Activated T-cell treated with anti-CD3 and anti-CD28 coated beads, Interleukin-2, amount 50 U/mL, for 72 hours (primary cell): ENCODE measurements at regions not wholly inside any gene's neighbourhood (a gene's known extent, or its start where the extent isn't known, plus 50 kb on each side); places are given as distances from the start of the nearest gene placed in this dataset.

Experiments used
- ATAC-seq, 2 donors: fragments of 150-1000 bp; cut with Tn5 transposase; replicated peaks in 1 of 2; 2 replicates each; pipeline ENCODE4 v1.10.0; 2021; ENCODE audit warnings: moderate library complexity in 2 of 2, mild to moderate bottlenecking in 1 of 2
- DNase-seq, 2 donors: peaks; one replicate each; pipeline ENCODE4 v3.0.0; 2021 to 2022; ENCODE audit warnings: mixed read lengths in 1 of 2
- H3K27ac Mint-ChIP-seq: one replicate; pipeline ENCODE4 v1.8.0; 2022; ENCODE audit warnings: mild to moderate bottlenecking, moderate library complexity, mixed read lengths
- H3K27me3 Mint-ChIP-seq: one replicate; pipeline ENCODE4 v1.8.0; 2022; ENCODE audit warnings: low read depth, mixed read lengths
- H3K36me3 Mint-ChIP-seq, 2 donors: one replicate each; pipeline ENCODE4 v1.8.0; 2022; ENCODE audit warnings: mixed read lengths in 2 of 2, mild to moderate bottlenecking in 1 of 2; ENCODE audit not compliant: insufficient read depth in 2 of 2
- H3K4me1 Mint-ChIP-seq: one replicate; pipeline ENCODE4 v1.8.0; 2022; ENCODE audit warnings: low read depth, mixed read lengths
- H3K4me3 Mint-ChIP-seq, 2 donors: one replicate each; pipeline ENCODE4 v1.8.0; 2022; ENCODE audit warnings: mild to moderate bottlenecking in 2 of 2, mixed read lengths in 2 of 2, moderate library complexity in 2 of 2
- H3K9me3 Mint-ChIP-seq, 2 donors: one replicate each; pipeline ENCODE4 v1.8.0; 2022; ENCODE audit warnings: mixed read lengths in 2 of 2

DNA sequence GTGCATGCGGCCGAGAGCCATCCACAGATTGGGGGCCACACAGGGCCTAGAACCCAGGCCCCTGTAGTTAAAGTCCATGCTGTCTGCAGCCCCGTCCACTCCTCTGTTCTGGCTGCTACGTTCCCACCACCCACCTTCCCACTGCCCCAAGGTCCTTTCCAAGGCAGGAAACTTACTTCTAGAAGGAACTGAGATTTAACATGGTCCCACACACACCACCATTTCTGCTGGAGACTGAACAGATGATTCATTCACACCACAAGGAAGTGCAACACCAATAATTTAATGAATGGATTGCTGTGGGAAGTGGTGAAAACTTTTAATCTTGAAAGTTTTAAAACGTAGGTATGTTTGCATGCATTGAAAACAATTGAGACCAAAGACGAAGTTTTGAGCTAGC, 95.2 kb downstream of the LBH start:
- DNase-seq = no peak
- peaks cover 38% of the 10 kb centered on the region for H3K4me1 Mint-ChIP-seq
- no peaks in the 10 kb centered on the region for H3K36me3 Mint-ChIP-seq
- no peak overlapping the region for H3K4me3 Mint-ChIP-seq
- no peak for ATAC-seq
- H3K27me3 Mint-ChIP-seq = no peaks in the 10 kb centered on the region
- no peak overlapping the region for H3K27ac Mint-ChIP-seq
- H3K9me3 Mint-ChIP-seq = no peaks in the 10 kb centered on the region

DNA sequence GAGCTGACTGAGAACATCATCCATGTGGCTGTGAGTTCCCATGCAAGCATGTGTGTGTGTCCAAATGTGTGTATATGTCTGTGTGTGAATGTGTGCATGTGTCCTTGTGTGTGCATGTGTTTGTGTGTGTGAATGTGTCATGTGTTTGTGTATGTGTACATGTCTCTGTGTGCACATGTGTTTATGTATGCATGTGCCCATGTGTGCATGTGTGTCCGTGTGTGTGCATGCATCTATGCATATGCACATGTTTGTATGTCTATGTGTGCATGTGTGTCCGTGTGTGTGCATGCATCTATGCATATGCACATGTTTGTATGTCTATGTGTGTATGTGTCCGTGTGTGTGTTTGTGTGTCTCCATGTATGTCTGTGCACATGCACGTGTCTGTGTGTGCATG, 99.7 kb downstream of the LBH start:
- Mint-ChIP-seq H3K27ac (no peak overlapping the region), H3K9me3 (peaks cover 3 to 4% of the 10 kb centered on the region in 2 donors), H3K4me3 (no peak overlapping the region), H3K4me1 (peaks cover 61% of the 10 kb centered on the region), H3K36me3 (no peaks in the 10 kb centered on the region), H3K27me3 (no peaks in the 10 kb centered on the region)
- ATAC-seq = no peak
- DNase-seq = no peak

- no peak for DNase-seq
- Mint-ChIP-seq H3K36me3 (no peaks in the 10 kb centered on the region), H3K27ac (no peak overlapping the region), H3K27me3 (no peaks in the 10 kb centered on the region), H3K9me3 (peaks cover 3 to 4% of the 10 kb centered on the region in 2 donors), H3K4me3 (no peak overlapping the region), H3K4me1 (peaks cover 64% of the 10 kb centered on the region)
- ATAC-seq = no peak
These were observed 100.5 kb downstream of the LBH start for GRCh38 chr2:30331869-30332268.

GRCh38 chr2:30332791-30333453, 101.6 kb downstream of the LBH start:
- peak overlapping the region; percentile 84 for H3K27ac Mint-ChIP-seq
- DNase-seq = peak; percentile 71 to 72
- H3K27me3 Mint-ChIP-seq = no peaks in the 10 kb centered on the region
- peak overlapping the region; percentile 58 to 67 for H3K4me3 Mint-ChIP-seq
- ATAC-seq = peak; percentile 67 to 68
- peaks cover 3 to 4% of the 10 kb centered on the region in 2 donors for H3K9me3 Mint-ChIP-seq
- no peaks in the 10 kb centered on the region for H3K36me3 Mint-ChIP-seq
- H3K4me1 Mint-ChIP-seq = peaks cover 75% of the 10 kb centered on the region

DNA sequence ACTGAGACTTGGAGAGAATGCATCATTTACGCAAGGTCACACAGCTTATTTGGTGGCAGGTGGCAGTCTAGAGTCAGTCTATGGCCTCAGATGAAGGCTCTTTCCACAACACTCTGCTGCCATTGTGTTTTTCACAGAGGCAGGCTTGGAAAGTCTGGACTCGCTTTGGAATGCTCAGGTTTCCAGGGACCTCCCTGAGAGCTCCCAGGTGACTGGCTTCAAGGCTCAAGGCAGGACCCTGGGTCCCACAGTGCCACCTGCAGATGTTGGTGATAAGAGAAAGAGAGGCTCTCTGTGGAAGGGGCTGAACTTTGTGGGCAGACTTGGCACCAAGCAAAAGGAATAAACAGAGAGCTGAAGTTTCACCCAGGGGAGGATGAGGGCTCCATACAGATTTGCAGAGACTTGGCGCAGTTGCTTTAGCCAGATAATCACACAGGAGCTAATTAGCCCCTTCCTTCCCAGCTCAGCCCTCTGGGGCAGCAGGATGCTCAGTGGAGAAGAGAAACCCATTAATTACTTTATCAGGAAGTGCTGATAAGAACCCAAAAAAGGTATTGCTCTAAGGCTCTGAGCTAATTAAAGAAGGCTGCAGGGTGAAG, 103.5 kb downstream of the LBH start:
- H3K4me1 Mint-ChIP-seq = peaks cover 94% of the 10 kb centered on the region
- peak overlapping the region; percentile 79 to 91 for H3K4me3 Mint-ChIP-seq
- peak overlapping the region; percentile 72 for H3K27ac Mint-ChIP-seq
- H3K36me3 Mint-ChIP-seq = peaks cover 2 to 6% of the 10 kb centered on the region in 2 donors
- ATAC-seq (no peak), DNase-seq (no peak)
- H3K27me3 Mint-ChIP-seq = no peaks in the 10 kb centered on the region
- peaks cover 3 to 6% of the 10 kb centered on the region in 2 donors for H3K9me3 Mint-ChIP-seq

- no peak for ATAC-seq
- peaks cover 5 to 6% of the 10 kb centered on the region in 2 donors for H3K9me3 Mint-ChIP-seq
- peak overlapping the region; percentile 79 to 91 for H3K4me3 Mint-ChIP-seq
- DNase-seq = no peak
- H3K27me3 Mint-ChIP-seq = no peaks in the 10 kb centered on the region
- peaks cover 88% of the 10 kb centered on the region for H3K4me1 Mint-ChIP-seq
- peak overlapping the region; percentile 97 for H3K27ac Mint-ChIP-seq
- peaks cover 2 to 6% of the 10 kb centered on the region in 2 donors for H3K36me3 Mint-ChIP-seq
These were observed 104.8 kb downstream of the LBH start for GRCh38 chr2:30336084-30336483.

GRCh38 chr2:30336978-30337841, 105.9 kb downstream of the LBH start:
- Mint-ChIP-seq H3K27ac (peak overlapping the region; percentile 97), H3K36me3 (peaks cover 11 to 15% of the 10 kb centered on the region in 2 donors), H3K27me3 (no peaks in the 10 kb centered on the region), H3K4me3 (peak overlapping the region; percentile 79 to 91), H3K9me3 (peaks cover 7 to 9% of the 10 kb centered on the region in 2 donors), H3K4me1 (peaks cover 87% of the 10 kb centered on the region)
- peak; percentile 84 to 88 for ATAC-seq
- DNase-seq = peak; percentile 62 to 66

GRCh38 chr2:30338475-30338874, 107.1 kb downstream of the LBH start:
- peaks cover 15 to 23% of the 10 kb centered on the region in 2 donors for H3K36me3 Mint-ChIP-seq
- peak overlapping the region in 1 of 2 donors; percentile 79 for H3K4me3 Mint-ChIP-seq
- H3K9me3 Mint-ChIP-seq = peaks cover 12 to 14% of the 10 kb centered on the region in 2 donors
- H3K27me3 Mint-ChIP-seq = no peaks in the 10 kb centered on the region
- no peak for ATAC-seq
- H3K27ac Mint-ChIP-seq = peak overlapping the region; percentile 8
- no peak for DNase-seq
- peaks cover 77% of the 10 kb centered on the region for H3K4me1 Mint-ChIP-seq

- H3K9me3 Mint-ChIP-seq = peaks cover 12 to 14% of the 10 kb centered on the region in 2 donors
- peaks cover 71% of the 10 kb centered on the region for H3K4me1 Mint-ChIP-seq
- peak overlapping the region; percentile 8 for H3K27ac Mint-ChIP-seq
- H3K36me3 Mint-ChIP-seq = peaks cover 15 to 28% of the 10 kb centered on the region in 2 donors
- DNase-seq (no peak), ATAC-seq (no peak)
- H3K4me3 Mint-ChIP-seq = no peak overlapping the region
- no peaks in the 10 kb centered on the region for H3K27me3 Mint-ChIP-seq
These were observed 107.7 kb downstream of the LBH start for GRCh38 chr2:30339071-30339470.

- Mint-ChIP-seq H3K36me3 (peaks cover 15 to 28% of the 10 kb centered on the region in 2 donors), H3K4me1 (peaks cover 45% of the 10 kb centered on the region), H3K9me3 (peaks cover 12 to 14% of the 10 kb centered on the region in 2 donors), H3K4me3 (peak overlapping the region; percentile 10 to 56), H3K27ac (no peak overlapping the region), H3K27me3 (no peaks in the 10 kb centered on the region)
- no peak for DNase-seq
- peak in 1 of 2 donors; percentile 14 for ATAC-seq
These were observed 105.4 kb upstream of the LCLAT1 start for GRCh38 chr2:30341500-30342267.

- ATAC-seq = no peak
- no peak for DNase-seq
- Mint-ChIP-seq H3K27ac (no peak overlapping the region), H3K9me3 (peaks cover 7 to 12% of the 10 kb centered on the region in 2 donors), H3K27me3 (no peaks in the 10 kb centered on the region), H3K36me3 (peaks cover 10 to 19% of the 10 kb centered on the region in 2 donors), H3K4me1 (peaks cover 25% of the 10 kb centered on the region), H3K4me3 (no peak overlapping the region)
These were observed 100.4 kb upstream of the LCLAT1 start for GRCh38 chr2:30346471-30347169.

DNA sequence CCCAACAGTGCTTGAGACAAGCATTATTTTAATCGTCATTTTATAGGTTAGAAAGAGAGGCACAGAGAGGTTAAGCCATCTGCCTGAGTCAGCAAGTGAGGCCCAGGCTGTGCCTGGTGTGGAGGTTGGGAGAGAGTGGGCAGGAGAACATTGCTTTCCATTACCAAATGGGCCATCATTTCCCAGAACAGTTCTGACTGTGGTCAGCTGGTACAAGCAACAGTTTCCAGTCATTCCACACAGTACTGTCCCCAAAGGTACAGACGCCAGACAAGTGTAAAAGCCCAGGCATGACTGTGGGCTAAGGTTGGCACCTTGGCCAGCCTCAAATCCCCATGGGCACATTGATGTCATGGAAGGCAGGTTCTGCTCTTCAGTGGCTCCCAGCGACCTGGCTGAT, 98.2 kb upstream of the LCLAT1 start:
- ATAC-seq = peak; percentile 87 to 91
- Mint-ChIP-seq H3K36me3 (peaks cover 0 to 2% of the 10 kb centered on the region in 2 donors), H3K4me1 (peaks cover 24% of the 10 kb centered on the region), H3K27me3 (no peaks in the 10 kb centered on the region), H3K4me3 (peak overlapping the region in 1 of 2 donors; percentile 0), H3K27ac (peak overlapping the region; percentile 26), H3K9me3 (peaks cover 0 to 4% of the 10 kb centered on the region in 2 donors)
- DNase-seq = peak; percentile 20 to 27
